ENCODE measurements at regions not wholly inside any gene's neighbourhood (a gene's known extent, or its start where the extent isn't known, plus 50 kb on each side); places are given as distances from the start of the nearest gene placed in this dataset.

DNA sequence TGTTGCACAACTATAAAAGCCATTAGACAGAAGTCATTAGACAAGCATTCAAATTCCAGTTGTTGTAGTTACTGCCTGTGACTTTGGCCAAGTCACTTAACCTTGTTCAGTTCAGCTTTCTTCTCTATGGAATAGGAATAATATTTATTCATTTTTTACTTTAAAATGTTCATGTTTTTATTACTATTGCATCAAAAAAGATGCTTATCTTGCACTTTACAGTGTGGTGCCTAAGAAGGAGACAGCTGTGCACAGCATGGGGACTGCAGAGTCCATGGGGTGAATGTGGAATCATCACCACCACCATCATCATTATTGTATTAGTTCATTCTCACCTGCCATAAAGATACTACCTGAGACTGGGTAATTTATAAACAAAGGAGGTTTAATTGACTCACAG, 504.2 kb downstream of the SOX2 start:
- no peaks in the 10 kb centered on the region for H3K9me3 ChIP-seq (ENCODE audit: control insufficient read depth, low read length)
- Mint-ChIP-seq H3K4me1 (peaks cover 30% of the 10 kb centered on the region), H3K36me3 (ENCODE audit: low read depth) (no peaks in the 10 kb centered on the region), H3K27me3 (ENCODE audit: insufficient read depth) (peaks cover 21% of the 10 kb centered on the region), H3K4me3 (no peak overlapping the region), H3K27ac (no peak overlapping the region), H3K9me3 (no peaks in the 10 kb centered on the region)
- H3K27me3 ChIP-seq (ENCODE audit: control insufficient read depth, insufficient read depth, low read length, poor library complexity, severe bottlenecking) = no peaks in the 10 kb centered on the region
- no peak overlapping the region for H3K9ac ChIP-seq (ENCODE audit: extremely low read depth, low read length, poor library complexity, severe bottlenecking)
- peaks cover 11% of the 10 kb centered on the region for H3K4me1 ChIP-seq (ENCODE audit: control insufficient read depth, insufficient read depth, low read length)
- no peak overlapping the region for H3K4me3 ChIP-seq (ENCODE audit: low read length)
- TF ChIP-seq, protein P1, sequence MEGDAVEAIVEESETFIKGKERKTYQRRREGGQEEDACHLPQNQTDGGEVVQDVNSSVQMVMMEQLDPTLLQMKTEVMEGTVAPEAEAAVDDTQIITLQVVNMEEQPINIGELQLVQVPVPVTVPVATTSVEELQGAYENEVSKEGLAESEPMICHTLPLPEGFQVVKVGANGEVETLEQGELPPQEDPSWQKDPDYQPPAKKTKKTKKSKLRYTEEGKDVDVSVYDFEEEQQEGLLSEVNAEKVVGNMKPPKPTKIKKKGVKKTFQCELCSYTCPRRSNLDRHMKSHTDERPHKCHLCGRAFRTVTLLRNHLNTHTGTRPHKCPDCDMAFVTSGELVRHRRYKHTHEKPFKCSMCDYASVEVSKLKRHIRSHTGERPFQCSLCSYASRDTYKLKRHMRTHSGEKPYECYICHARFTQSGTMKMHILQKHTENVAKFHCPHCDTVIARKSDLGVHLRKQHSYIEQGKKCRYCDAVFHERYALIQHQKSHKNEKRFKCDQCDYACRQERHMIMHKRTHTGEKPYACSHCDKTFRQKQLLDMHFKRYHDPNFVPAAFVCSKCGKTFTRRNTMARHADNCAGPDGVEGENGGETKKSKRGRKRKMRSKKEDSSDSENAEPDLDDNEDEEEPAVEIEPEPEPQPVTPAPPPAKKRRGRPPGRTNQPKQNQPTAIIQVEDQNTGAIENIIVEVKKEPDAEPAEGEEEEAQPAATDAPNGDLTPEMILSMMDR (conservative IDR thresholded peaks at IDR 0.05) = no peak
- H3K36me3 ChIP-seq (ENCODE audit: control insufficient read depth, insufficient read depth, low read length) = no peaks in the 10 kb centered on the region
- no peak overlapping the region for H3K27ac ChIP-seq (ENCODE audit: low read depth, low read length)
- DNase-seq = no peak

DNA sequence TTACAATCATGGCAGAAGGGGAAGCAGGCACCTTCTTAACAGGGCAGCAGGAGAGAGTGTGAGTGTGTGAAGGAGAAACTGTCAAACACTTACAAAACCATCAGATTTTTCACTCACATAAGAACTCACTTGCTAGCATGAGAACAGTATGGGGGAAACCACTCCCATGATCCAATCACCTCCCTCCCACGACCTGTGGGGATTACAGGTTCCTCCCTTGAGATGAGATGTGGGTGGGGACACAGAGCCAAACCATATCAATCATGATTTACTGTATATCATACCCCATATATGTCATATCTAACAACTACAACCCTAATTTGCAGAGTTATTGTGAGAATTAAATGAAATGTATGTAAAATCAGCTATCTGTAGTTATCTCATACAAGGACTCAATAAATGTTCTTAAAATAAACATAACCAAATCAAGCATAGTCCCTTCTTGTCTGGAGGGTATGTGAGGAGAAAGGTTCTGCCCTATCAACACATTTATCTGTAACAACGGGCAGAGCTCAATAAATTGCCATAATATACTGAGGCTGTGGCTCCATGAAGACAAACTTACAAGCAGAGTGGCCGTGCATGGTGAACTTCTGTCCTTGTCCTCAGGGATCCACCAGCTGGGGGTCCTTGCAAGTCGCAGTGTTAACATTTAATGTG, 504.7 kb downstream of the SOX2 start:
- Mint-ChIP-seq H3K9me3 (no peaks in the 10 kb centered on the region), H3K4me3 (no peak overlapping the region), H3K27me3 (ENCODE audit: insufficient read depth) (peaks cover 21% of the 10 kb centered on the region), H3K36me3 (ENCODE audit: low read depth) (no peaks in the 10 kb centered on the region), H3K27ac (no peak overlapping the region), H3K4me1 (peaks cover 30% of the 10 kb centered on the region)
- Histone ChIP-seq H3K27ac (ENCODE audit: low read depth, low read length) (no peak overlapping the region), H3K4me1 (ENCODE audit: control insufficient read depth, insufficient read depth, low read length) (peaks cover 11% of the 10 kb centered on the region), H3K36me3 (ENCODE audit: control insufficient read depth, insufficient read depth, low read length) (no peaks in the 10 kb centered on the region), H3K9me3 (ENCODE audit: control insufficient read depth, low read length) (no peaks in the 10 kb centered on the region), H3K27me3 (ENCODE audit: control insufficient read depth, insufficient read depth, low read length, poor library complexity, severe bottlenecking) (no peaks in the 10 kb centered on the region), H3K9ac (ENCODE audit: extremely low read depth, low read length, poor library complexity, severe bottlenecking) (no peak overlapping the region), H3K4me3 (ENCODE audit: low read length) (peak overlapping the region; percentile 25)
- 81 to 84% methylated on average over 3 to 4 of the region's 4 CpGs for WGBS, 2 experiments (ENCODE audit: insufficient coverage in 1 of 2, insufficient read length in 1 of 2)
- no peak for DNase-seq
- TF ChIP-seq, protein P1 (conservative IDR thresholded peaks at IDR 0.05) = no peak

DNA sequence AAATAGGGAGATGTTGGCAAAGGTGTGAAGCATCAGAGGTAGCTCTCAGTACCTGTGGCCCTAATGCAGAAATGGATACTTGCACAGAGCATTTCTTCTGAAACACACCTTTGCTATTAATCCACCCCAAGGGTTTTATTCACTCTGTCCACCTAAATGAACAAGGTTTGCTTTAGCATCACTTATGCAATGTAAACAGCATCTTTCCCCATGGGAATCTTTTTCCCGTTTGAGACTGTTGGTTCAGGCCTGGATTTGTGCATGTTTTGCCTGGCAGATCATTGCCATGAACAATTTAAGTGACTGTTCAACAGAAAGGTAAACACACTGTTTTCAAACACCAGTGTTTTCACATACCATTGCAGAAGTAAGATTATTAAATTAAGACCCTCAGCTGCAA, 508.3 kb downstream of the SOX2 start:
- TF ChIP-seq, protein P1 (conservative IDR thresholded peaks at IDR 0.05) = no peak
- no peak for DNase-seq
- no peaks in the 10 kb centered on the region for H3K36me3 ChIP-seq (ENCODE audit: control insufficient read depth, insufficient read depth, low read length)
- H3K27me3 ChIP-seq (ENCODE audit: control insufficient read depth, insufficient read depth, low read length, poor library complexity, severe bottlenecking) = no peaks in the 10 kb centered on the region
- no peak overlapping the region for H3K9ac ChIP-seq (ENCODE audit: extremely low read depth, low read length, poor library complexity, severe bottlenecking)
- H3K27me3 Mint-ChIP-seq (ENCODE audit: insufficient read depth) = peaks cover 20% of the 10 kb centered on the region
- WGBS, 2 experiments (ENCODE audit: insufficient coverage in 1 of 2, insufficient read length in 1 of 2) = 88 to 89% methylated on average over 1 of the region's 1 CpG
- H3K36me3 Mint-ChIP-seq (ENCODE audit: low read depth) = no peaks in the 10 kb centered on the region
- H3K27ac Mint-ChIP-seq = no peak overlapping the region
- no peak overlapping the region for H3K27ac ChIP-seq (ENCODE audit: low read depth, low read length)
- peaks cover 10% of the 10 kb centered on the region for H3K9me3 Mint-ChIP-seq
- no peak overlapping the region for H3K4me3 Mint-ChIP-seq
- peaks cover 21% of the 10 kb centered on the region for H3K4me1 Mint-ChIP-seq
- no peaks in the 10 kb centered on the region for H3K9me3 ChIP-seq (ENCODE audit: control insufficient read depth, low read length)
- peaks cover 4% of the 10 kb centered on the region for H3K4me1 ChIP-seq (ENCODE audit: control insufficient read depth, insufficient read depth, low read length)
- no peak overlapping the region for H3K4me3 ChIP-seq (ENCODE audit: low read length)
